ENCODE measurements at regions not wholly inside any gene's neighbourhood (a gene's known extent, or its start where the extent isn't known, plus 50 kb on each side); places are given as distances from the start of the nearest gene placed in this dataset.
"Not testable (repeated sequence)": the region's sequence is repeated elsewhere in the genome, so short reads cannot be mapped to it uniquely, and the experiment has no call there.

- not testable (repeated sequence) for TF ChIP-seq POLR2A, CTCF (IDR thresholded peaks at IDR 0.05)
Measured at GRCh38 chr12:107517816-107518215, 167.8 kb upstream of the PWP1 start.

All from esophagus squamous epithelium (tissue), 4 donors.